ENCODE measurements at regions not wholly inside any gene's neighbourhood (a gene's known extent, or its start where the extent isn't known, plus 50 kb on each side); places are given as distances from the start of the nearest gene placed in this dataset.

DNA sequence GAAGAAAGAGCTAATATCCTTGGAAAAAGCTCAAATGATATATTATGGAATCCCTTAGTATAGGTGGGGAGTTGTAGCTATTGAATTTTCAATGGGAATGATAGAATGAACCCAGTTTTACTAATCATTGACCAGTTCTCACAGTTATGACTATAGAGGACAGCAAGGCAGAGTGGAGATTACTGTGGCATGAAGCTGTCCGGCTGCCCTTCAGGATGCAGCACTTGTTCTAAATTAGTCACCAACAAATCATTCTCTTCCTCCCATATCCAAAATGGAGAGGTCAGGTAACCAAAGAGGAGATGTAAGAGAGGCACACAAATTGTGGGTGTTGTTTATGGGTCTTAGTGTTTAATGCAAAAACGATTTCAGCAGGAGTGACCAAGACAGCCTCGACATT lies 1490.0 kb upstream of the MIR17HG start:
- TF ChIP-seq, protein P1, sequence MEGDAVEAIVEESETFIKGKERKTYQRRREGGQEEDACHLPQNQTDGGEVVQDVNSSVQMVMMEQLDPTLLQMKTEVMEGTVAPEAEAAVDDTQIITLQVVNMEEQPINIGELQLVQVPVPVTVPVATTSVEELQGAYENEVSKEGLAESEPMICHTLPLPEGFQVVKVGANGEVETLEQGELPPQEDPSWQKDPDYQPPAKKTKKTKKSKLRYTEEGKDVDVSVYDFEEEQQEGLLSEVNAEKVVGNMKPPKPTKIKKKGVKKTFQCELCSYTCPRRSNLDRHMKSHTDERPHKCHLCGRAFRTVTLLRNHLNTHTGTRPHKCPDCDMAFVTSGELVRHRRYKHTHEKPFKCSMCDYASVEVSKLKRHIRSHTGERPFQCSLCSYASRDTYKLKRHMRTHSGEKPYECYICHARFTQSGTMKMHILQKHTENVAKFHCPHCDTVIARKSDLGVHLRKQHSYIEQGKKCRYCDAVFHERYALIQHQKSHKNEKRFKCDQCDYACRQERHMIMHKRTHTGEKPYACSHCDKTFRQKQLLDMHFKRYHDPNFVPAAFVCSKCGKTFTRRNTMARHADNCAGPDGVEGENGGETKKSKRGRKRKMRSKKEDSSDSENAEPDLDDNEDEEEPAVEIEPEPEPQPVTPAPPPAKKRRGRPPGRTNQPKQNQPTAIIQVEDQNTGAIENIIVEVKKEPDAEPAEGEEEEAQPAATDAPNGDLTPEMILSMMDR (IDR thresholded peaks at IDR 0.05): no peak
- TF ChIP-seq POLR2A (IDR thresholded peaks at IDR 0.05): no peak
